ENCODE measurements at regions not wholly inside any gene's neighbourhood (a gene's known extent, or its start where the extent isn't known, plus 50 kb on each side); places are given as distances from the start of the nearest gene placed in this dataset.
"Not testable (repeated sequence)": the region's sequence is repeated elsewhere in the genome, so short reads cannot be mapped to it uniquely, and the experiment has no call there.

GRCh38 chr5:66354422-66354821, 210.3 kb downstream of the SREK1 start:
- peak; percentile 68 for DNase-seq

- no peak for DNase-seq
These were observed 212.0 kb downstream of the SREK1 start for GRCh38 chr5:66356011-66356565.

- no peak for DNase-seq
These were observed 214.6 kb downstream of the SREK1 start for GRCh38 chr5:66358741-66359140.

DNA sequence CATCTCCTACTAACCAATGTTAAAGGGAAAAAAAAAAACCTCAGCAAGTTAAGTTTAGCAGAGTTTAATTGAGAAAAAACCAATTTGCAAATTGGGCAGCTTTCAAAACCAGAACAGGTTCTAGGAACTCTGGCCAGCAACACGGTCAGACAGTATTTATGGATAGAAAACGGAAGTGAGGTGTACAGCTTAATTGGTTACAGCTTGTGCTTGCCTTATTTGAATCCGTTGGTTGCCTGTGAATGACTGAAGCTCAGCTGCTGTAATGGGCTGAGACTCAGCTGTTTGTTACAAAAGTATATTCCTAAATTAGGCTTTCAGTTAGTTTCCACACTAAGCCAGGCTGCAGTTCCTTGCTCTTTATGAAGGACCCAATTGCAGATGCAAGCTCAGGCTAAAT, 217.0 kb downstream of the SREK1 start:
- no peak for DNase-seq

DNA sequence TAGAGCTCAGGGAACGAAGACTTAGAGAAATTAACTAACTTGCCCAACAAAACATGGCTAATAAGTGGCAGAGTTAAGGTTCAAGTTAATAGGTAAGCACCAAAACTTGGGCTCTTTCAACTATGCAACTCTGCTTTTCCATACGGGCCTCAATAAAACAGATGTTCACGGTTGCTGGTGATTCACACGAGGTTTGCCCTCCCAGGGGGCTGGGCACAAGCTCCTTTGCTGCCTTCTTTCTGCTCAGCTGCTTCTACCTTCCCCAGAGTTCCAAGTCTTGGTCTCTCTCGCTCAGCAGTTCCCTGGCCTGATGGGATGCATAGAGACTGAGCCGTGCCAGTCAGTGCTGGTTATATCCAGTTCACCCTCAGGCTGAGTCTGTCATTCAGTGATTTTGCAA, 217.9 kb downstream of the SREK1 start:
- DNase-seq = no peak

- no peak for DNase-seq
These were observed 218.6 kb downstream of the SREK1 start for GRCh38 chr5:66362687-66363086.

- DNase-seq = no peak
These were observed 219.0 kb downstream of the SREK1 start for GRCh38 chr5:66363097-66363496.

GRCh38 chr5:66364186-66364585, 220.1 kb downstream of the SREK1 start:
- no peak for DNase-seq

- no peak for DNase-seq
These were observed 221.9 kb downstream of the SREK1 start for GRCh38 chr5:66365981-66366380.

DNA sequence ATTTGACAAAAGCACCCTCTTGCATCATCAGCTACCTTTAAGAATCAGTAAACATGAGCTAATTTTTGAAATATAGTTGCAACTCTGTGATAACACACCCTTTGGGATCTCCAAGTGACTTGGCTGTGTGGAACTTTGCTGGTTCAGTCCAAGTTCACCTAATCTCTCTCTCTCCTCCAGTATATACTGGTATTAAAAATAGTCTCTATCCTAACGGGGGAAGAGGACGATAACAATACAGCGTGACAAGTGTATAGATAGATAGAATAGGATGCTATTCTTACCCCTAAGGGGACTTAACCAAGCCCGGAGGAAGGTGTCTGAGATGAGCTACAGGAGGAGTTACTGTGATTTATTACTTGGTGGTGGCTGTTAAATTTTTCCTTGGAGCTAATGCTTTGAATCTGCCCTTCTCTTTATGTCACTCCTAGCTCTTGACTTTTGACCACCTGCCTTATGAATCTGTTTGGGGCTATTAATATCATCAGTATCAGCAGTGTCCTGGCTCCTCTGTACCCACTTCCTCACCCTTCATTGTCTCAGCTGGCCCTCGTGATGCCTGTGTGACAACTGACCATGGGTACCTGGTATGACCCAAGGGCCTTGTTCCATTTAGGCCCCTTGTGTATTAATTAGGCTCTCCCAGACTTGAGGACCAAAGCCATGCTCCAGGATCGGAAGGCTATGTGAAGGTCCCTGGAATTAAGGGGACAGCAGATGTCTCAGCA, 223.9 kb downstream of the SREK1 start:
- no peak for DNase-seq

DNA sequence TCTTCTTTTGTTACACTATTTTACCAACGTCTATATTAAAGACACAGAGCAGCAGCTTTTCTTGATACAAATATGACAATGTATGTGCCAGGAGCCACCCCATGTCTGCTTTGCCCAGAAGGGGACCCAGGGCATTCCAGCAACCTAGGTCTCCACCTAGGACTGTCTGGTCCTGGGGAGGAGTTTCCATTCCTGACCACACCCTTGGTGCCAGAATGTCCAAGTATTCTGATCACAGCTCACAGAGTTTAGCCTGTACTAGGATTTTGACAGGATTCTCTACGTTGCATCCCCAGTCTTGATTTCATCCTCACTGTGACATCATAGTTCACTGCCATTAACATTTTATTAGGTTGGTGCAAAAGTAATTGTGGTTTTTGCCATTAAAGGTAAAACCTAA, 224.7 kb downstream of the SREK1 start:
- DNase-seq = no peak

GRCh38 chr5:66377747-66378146, 218.4 kb upstream of the MAST4 start:
- DNase-seq = no peak

- no peak for DNase-seq
These were observed 217.8 kb upstream of the MAST4 start for GRCh38 chr5:66378407-66378806.

- no peak for DNase-seq
These were observed 214.0 kb upstream of the MAST4 start for GRCh38 chr5:66382152-66382551.

DNA sequence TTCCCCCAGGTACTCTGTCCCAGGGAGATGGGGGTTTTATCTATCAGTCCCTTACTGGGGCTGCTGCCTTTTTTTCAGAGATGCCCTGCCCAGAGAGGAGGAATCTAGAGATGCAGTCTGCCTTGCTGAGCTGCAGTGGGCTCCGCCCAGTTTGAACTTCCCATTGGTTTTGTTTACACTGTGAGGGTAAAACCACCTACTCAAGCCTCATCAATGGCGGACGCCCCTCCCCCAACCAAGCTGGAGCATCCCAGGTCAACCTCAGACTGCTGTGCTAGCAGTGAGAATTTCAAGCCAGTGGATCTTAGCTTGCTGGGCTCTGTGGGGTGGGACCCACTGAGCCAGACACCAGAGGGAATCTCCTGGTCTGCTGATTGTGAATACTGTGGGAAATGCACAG, 191.0 kb upstream of the MAST4 start:
- DNase-seq = not testable (repeated sequence)

DNA sequence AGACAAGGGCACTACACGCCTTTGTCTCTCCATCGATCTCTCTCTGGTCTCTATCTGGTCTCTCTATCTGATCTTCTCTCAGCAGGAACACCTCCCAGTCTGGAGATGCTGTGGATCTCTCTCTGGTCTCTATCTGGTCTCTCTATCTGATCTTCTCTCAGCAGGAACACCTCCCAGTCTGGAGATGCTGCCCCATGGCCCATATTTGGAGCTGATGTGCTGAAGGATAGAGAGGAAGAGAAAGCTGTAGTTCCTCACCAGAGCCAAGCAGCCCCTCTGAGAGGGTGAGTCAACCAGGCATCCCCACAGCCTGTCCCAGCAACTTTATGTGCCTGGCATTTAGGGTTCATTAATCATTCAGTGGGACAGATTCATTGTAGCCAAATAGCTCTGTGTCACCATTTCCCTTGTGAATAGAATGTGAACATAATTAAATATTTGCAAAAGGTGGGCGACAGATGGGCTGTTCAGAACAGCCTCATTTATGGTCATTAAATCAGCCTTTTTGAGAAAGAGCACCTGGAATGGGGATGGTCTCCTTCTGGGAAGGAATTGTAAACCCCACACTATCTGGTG, 189.3 kb upstream of the MAST4 start:
- DNase-seq = no peak

DNA sequence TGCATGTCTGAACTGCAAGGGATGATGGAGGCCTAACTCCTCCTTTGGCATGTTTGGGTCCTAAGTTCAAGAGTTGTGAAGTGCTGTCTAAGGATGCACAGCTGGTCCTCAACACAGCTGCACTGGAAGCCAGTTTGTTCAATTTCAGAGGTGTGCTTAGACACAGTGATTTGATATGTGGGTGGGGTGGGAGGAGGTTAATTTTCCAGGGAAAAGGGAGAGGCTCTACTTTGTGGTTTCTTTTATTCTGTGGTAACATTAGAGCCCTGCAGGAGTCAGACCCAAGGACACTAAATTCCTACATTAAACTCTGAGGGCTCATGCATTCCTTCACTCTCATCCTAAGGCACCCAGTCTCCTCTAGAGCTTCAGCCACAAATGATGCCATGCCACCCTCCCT, 188.4 kb upstream of the MAST4 start:
- DNase-seq = no peak

GRCh38 chr5:66408576-66408975, 187.6 kb upstream of the MAST4 start:
- no peak for DNase-seq

DNA sequence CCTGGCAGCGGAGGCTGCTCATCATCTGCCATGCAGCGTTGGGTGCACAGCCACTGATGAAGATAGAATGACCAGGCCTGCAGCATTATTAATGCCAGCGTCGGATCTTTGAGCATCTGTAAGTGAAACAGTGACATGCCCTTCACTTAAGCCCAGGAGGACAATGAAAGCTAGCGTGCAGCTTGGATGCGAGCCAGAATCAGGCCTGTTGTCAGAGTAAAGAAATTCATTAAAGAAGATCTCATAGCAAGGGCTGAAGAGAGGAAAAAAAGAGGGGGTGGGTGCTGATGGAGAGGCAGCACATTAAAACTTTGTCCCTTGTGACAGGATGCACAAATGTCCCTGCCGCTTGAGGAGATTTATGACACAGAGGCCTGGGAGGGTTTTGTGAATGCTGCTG, 186.1 kb upstream of the MAST4 start:
- no peak for DNase-seq

GRCh38 chr5:66411701-66412100, 184.5 kb upstream of the MAST4 start:
- no peak for DNase-seq

DNA sequence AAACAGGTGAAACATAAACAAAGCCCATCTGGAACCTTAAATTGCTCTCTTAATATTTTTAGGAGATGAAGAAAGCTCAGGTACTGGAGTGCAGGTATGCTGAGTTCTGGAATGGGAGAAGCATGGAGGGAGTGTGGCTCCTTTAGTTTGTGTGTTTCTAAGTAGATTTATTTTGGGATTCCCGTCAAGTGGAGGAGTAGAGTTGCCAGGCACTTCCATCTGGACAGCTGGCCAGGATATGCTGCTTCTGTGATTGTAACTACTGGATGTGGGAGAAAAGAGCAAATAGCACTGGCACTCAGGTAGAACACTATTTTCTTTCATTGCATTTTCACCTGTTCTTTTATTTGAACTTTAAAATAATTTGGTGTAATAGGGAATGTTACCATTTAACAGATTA, 182.3 kb upstream of the MAST4 start:
- DNase-seq = no peak

- no peak for DNase-seq
These were observed 181.0 kb upstream of the MAST4 start for GRCh38 chr5:66415208-66415607.

GRCh38 chr5:66416698-66417097, 179.5 kb upstream of the MAST4 start:
- peak; percentile 9 for DNase-seq

DNA sequence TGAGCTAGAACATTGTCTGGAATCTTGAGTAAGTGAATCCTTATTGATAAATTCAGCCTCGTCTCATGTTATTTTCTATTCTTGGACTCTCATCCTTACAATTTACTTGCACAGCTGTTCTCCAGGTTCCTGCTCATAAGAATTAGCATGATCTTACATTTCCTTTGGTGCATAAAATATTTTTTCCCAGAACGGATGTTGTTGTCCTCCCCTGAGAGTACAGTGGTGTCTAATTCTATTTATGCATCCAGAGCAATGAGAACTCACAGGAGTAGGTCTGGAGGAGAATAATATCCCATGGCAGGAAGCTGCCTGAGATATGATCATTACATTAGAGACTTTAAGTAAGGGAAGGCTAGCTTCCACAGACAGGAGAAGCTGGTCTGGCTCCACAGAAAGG, 178.4 kb upstream of the MAST4 start:
- no peak for DNase-seq

- no peak for DNase-seq
These were observed 172.7 kb upstream of the MAST4 start for GRCh38 chr5:66423484-66423883.

Data from RPMI8226 (cell line).